ENCODE measurements at regions not wholly inside any gene's neighbourhood (a gene's known extent, or its start where the extent isn't known, plus 50 kb on each side); places are given as distances from the start of the nearest gene placed in this dataset.

DNA sequence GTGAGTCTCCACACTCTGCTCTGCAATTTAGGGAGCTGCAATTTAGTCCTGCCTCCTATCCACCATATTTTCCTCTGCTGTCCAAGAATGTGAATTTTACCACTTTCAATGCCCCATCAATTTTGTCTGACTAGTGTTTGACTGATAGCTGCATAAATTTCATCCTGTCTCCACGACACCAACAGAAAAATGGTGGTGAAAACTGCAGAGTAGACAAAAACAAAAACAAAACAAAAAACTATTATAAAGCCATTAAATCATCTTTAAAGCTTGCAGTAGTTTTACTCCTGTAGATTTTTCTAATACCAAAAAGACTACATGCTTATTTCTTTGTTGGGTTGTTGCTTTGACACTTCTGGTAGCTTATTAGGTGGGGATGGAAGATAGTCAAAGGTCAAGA lies 322.0 kb downstream of the PAX1 start:
- TF ChIP-seq, protein P1, sequence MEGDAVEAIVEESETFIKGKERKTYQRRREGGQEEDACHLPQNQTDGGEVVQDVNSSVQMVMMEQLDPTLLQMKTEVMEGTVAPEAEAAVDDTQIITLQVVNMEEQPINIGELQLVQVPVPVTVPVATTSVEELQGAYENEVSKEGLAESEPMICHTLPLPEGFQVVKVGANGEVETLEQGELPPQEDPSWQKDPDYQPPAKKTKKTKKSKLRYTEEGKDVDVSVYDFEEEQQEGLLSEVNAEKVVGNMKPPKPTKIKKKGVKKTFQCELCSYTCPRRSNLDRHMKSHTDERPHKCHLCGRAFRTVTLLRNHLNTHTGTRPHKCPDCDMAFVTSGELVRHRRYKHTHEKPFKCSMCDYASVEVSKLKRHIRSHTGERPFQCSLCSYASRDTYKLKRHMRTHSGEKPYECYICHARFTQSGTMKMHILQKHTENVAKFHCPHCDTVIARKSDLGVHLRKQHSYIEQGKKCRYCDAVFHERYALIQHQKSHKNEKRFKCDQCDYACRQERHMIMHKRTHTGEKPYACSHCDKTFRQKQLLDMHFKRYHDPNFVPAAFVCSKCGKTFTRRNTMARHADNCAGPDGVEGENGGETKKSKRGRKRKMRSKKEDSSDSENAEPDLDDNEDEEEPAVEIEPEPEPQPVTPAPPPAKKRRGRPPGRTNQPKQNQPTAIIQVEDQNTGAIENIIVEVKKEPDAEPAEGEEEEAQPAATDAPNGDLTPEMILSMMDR (IDR thresholded peaks at IDR 0.05) = no peak
- no peak for TF ChIP-seq POLR2A (IDR thresholded peaks at IDR 0.05)

All from body of pancreas (tissue), 4 donors.